ENCODE measurements at regions not wholly inside any gene's neighbourhood (a gene's known extent, or its start where the extent isn't known, plus 50 kb on each side); places are given as distances from the start of the nearest gene placed in this dataset.

GRCh38 chr10:2246747-2247146, 509.4 kb upstream of the ADARB2 start:
- Histone ChIP-seq H3K4me3 (no peak overlapping the region), H3K27ac (no peak overlapping the region), H3K4me1 (no peaks in the 10 kb centered on the region), H3K36me3 (ENCODE audit: insufficient read depth in 1 of 2, low read depth in 1 of 2) (no peaks in the 10 kb centered on the region), H3K27me3 (ENCODE audit: insufficient read depth in 3 of 3, low read length in 2 of 3) (no peaks in the 10 kb centered on the region), H3K9me3 (no peaks in the 10 kb centered on the region)
- 82 to 87% (median 85%) methylated on average over 5 of the region's 5 CpGs for whole genome bisulfite sequencing, 3 donors
- intact Hi-C loops (cut with DNase I) = no loop called here
- DNase-seq (no peak), ATAC-seq (no peak)
- TF ChIP-seq, protein P1, sequence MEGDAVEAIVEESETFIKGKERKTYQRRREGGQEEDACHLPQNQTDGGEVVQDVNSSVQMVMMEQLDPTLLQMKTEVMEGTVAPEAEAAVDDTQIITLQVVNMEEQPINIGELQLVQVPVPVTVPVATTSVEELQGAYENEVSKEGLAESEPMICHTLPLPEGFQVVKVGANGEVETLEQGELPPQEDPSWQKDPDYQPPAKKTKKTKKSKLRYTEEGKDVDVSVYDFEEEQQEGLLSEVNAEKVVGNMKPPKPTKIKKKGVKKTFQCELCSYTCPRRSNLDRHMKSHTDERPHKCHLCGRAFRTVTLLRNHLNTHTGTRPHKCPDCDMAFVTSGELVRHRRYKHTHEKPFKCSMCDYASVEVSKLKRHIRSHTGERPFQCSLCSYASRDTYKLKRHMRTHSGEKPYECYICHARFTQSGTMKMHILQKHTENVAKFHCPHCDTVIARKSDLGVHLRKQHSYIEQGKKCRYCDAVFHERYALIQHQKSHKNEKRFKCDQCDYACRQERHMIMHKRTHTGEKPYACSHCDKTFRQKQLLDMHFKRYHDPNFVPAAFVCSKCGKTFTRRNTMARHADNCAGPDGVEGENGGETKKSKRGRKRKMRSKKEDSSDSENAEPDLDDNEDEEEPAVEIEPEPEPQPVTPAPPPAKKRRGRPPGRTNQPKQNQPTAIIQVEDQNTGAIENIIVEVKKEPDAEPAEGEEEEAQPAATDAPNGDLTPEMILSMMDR (IDR thresholded peaks at IDR 0.05) = no peak

DNA sequence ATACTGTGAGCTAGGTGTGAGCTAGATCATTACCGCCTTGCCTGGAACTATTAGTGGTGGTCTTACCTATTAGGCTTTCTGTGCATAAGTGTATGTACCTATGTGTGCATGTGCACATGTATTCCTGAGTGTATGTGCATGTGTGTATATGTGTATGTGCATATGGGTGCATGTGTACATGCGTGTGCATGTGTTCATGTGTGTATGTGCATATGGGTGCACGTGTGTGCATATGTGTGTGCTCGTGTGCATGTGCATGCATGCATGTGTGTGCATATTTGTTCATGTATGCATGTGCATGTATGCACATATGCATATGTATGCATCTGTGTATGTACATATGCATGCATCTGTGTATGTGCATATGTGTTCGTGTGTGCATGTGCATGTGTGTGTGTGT, 508.3 kb upstream of the ADARB2 start:
- H3K27me3 ChIP-seq (ENCODE audit: insufficient read depth in 3 of 3, low read length in 2 of 3) = no peaks in the 10 kb centered on the region
- no peak for DNase-seq
- no peak overlapping the region for H3K4me3 ChIP-seq
- WGBS, 3 donors = 92 to 97% (median 93%) methylated on average over 5 of the region's 5 CpGs
- ATAC-seq = no peak
- no peaks in the 10 kb centered on the region for H3K36me3 ChIP-seq (ENCODE audit: insufficient read depth in 1 of 2, low read depth in 1 of 2)
- intact Hi-C loops (cut with DNase I) = no loop called here
- no peaks in the 10 kb centered on the region for H3K9me3 ChIP-seq
- H3K4me1 ChIP-seq = no peaks in the 10 kb centered on the region
- TF ChIP-seq, protein P1 (IDR thresholded peaks at IDR 0.05) = no peak
- no peak overlapping the region for H3K27ac ChIP-seq

DNA sequence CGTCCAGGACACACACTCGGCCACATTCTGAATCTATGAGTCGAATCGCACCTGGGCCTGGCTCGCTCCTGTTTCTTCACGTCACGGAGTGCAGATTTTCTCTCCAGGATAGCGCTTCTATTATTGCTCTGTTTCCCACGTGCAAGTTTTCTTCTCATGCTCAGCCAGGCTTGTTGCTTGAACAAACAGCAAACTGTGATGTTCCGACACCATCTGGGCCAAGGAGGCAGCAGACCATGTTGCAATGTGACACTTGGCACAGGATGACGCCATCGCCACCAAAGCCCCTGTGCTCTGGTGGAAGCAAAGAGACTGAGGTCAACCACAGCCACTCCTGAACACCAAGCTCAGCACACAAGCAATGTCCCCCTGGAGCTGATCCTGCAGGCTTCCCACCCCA, 507.1 kb upstream of the ADARB2 start:
- Histone ChIP-seq H3K27ac (no peak overlapping the region), H3K4me3 (no peak overlapping the region), H3K27me3 (ENCODE audit: insufficient read depth in 3 of 3, low read length in 2 of 3) (no peaks in the 10 kb centered on the region), H3K4me1 (no peaks in the 10 kb centered on the region), H3K36me3 (ENCODE audit: insufficient read depth in 1 of 2, low read depth in 1 of 2) (no peaks in the 10 kb centered on the region), H3K9me3 (no peaks in the 10 kb centered on the region)
- TF ChIP-seq, protein P1 (IDR thresholded peaks at IDR 0.05) = no peak
- intact Hi-C loops (cut with DNase I) = no loop called here
- 64 to 67% (median 66%) methylated on average over 12 of the region's 12 CpGs for WGBS, 3 donors
- ATAC-seq (no peak), DNase-seq (no peak)

GRCh38 chr10:2236876-2237275, 499.6 kb upstream of the ADARB2 start:
- no peaks in the 10 kb centered on the region for H3K9me3 ChIP-seq
- WGBS, 3 donors = 59 to 66% (median 65%) methylated on average over 5 of the region's 5 CpGs
- no peaks in the 10 kb centered on the region for H3K36me3 ChIP-seq (ENCODE audit: insufficient read depth in 1 of 2, low read depth in 1 of 2)
- no peak for DNase-seq
- H3K27me3 ChIP-seq (ENCODE audit: insufficient read depth in 3 of 3, low read length in 2 of 3) = no peaks in the 10 kb centered on the region
- H3K4me1 ChIP-seq = no peaks in the 10 kb centered on the region
- intact Hi-C loops (cut with DNase I) = no loop called here
- no peak for ATAC-seq
- TF ChIP-seq, protein P1 (IDR thresholded peaks at IDR 0.05) = no peak
- H3K27ac ChIP-seq = no peak overlapping the region
- no peak overlapping the region for H3K4me3 ChIP-seq

DNA sequence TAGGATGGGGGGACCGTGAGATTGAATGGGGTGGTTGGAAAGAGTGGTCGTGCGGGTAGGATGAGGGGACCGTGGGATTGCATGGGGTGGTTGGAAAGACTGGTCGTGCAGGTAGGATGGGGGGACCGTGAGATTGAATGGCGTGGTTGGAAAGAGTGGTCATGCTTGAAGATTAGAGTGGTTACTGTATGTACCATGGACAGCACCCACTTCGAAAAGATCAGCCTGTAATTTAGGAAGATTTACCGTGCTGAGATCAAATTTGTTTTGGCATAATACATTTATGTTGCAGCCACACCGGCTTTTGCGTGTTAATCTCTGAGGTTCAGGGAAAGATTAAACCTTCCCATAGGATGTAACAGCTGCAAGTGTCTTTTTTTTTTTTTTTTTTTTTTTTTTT, 495.2 kb upstream of the ADARB2 start:
- no peak for ATAC-seq
- TF ChIP-seq, protein P1 (IDR thresholded peaks at IDR 0.05) = no peak

More for the DNA sequence above, 495.2 kb upstream of the ADARB2 start:
- Histone ChIP-seq H3K27ac (no peak overlapping the region), H3K4me3 (no peak overlapping the region), H3K9me3 (peaks cover under 1% of the 10 kb centered on the region), H3K27me3 (ENCODE audit: insufficient read depth in 3 of 3, low read length in 2 of 3) (no peaks in the 10 kb centered on the region), H3K36me3 (ENCODE audit: insufficient read depth in 1 of 2, low read depth in 1 of 2) (no peaks in the 10 kb centered on the region), H3K4me1 (no peaks in the 10 kb centered on the region)
- intact Hi-C loops (cut with DNase I) = no loop called here
- WGBS, 3 donors = 64 to 68% (median 66%) methylated on average over 11 of the region's 11 CpGs
- no peak for DNase-seq
